ENCODE measurements at regions not wholly inside any gene's neighbourhood (a gene's known extent, or its start where the extent isn't known, plus 50 kb on each side); places are given as distances from the start of the nearest gene placed in this dataset.
"Not testable (repeated sequence)": the region's sequence is repeated elsewhere in the genome, so short reads cannot be mapped to it uniquely, and the experiment has no call there.

GRCh38 chr13:66237411-66238062 lies 992.6 kb downstream of the PCDH9 start:
- DNase-seq: no peak

- no peak for DNase-seq
Observed at GRCh38 chr13:66234159-66234558, 996.0 kb downstream of the PCDH9 start.

- DNase-seq: not testable (repeated sequence)
Observed at GRCh38 chr13:66231958-66232357, 998.2 kb downstream of the PCDH9 start.

- DNase-seq: no peak
Observed at GRCh38 chr13:66225072-66225471, 1005.1 kb downstream of the PCDH9 start.

GRCh38 chr13:66224663-66225062 lies 1005.5 kb downstream of the PCDH9 start:
- no peak for DNase-seq

- DNase-seq: no peak
Observed at GRCh38 chr13:66222926-66223325, 1007.2 kb downstream of the PCDH9 start.

- DNase-seq: no peak
Observed at GRCh38 chr13:66222127-66222526, 1008.0 kb downstream of the PCDH9 start.

GRCh38 chr13:66219506-66219905 lies 1010.6 kb downstream of the PCDH9 start:
- no peak for DNase-seq

- no peak for DNase-seq
Observed at GRCh38 chr13:66218583-66218982, 1011.6 kb downstream of the PCDH9 start.

- no peak for DNase-seq
Observed at GRCh38 chr13:66216728-66217127, 1013.4 kb downstream of the PCDH9 start.

- no peak for DNase-seq
Observed at GRCh38 chr13:66214467-66214866, 1015.7 kb downstream of the PCDH9 start.

GRCh38 chr13:66212511-66212910 lies 1017.6 kb downstream of the PCDH9 start:
- no peak for DNase-seq

- no peak for DNase-seq
Observed at GRCh38 chr13:66210677-66211076, 1019.5 kb downstream of the PCDH9 start.

GRCh38 chr13:66208589-66208988 lies 1021.5 kb downstream of the PCDH9 start:
- no peak for DNase-seq

GRCh38 chr13:66207610-66208009 lies 1022.5 kb downstream of the PCDH9 start:
- DNase-seq: no peak

- DNase-seq: no peak
Observed at GRCh38 chr13:66205807-66206206, 1024.3 kb downstream of the PCDH9 start.

GRCh38 chr13:66200555-66200954 lies 1029.6 kb downstream of the PCDH9 start:
- no peak for DNase-seq

GRCh38 chr13:66195238-66195637 lies 1034.9 kb downstream of the PCDH9 start:
- DNase-seq: no peak

GRCh38 chr13:66189986-66190385 lies 1040.2 kb downstream of the PCDH9 start:
- no peak for DNase-seq

- no peak for DNase-seq
Observed at GRCh38 chr13:66180836-66181235, 1049.3 kb downstream of the PCDH9 start.

- DNase-seq: no peak
Observed at GRCh38 chr13:66171920-66172319, 1058.2 kb downstream of the PCDH9 start.

GRCh38 chr13:66162470-66162869 lies 1067.7 kb downstream of the PCDH9 start:
- no peak for DNase-seq

GRCh38 chr13:66159511-66159910 lies 1070.6 kb downstream of the PCDH9 start:
- no peak for DNase-seq

- DNase-seq: no peak
Observed at GRCh38 chr13:66154976-66155375, 1075.2 kb downstream of the PCDH9 start.

GRCh38 chr13:66154354-66154753 lies 1075.8 kb downstream of the PCDH9 start:
- no peak for DNase-seq

Measured in T-helper 1 cell (primary cell).